ENCODE measurements at regions not wholly inside any gene's neighbourhood (a gene's known extent, or its start where the extent isn't known, plus 50 kb on each side); places are given as distances from the start of the nearest gene placed in this dataset.
A peak's percentile ranks its signal among the peaks of the same experiment; 100 is the strongest.

GRCh38 chr4:156193800-156194199, 240.1 kb upstream of the CTSO start:
- H2BK120ac ChIP-seq (ENCODE audit: low read depth, low read length), result no peak overlapping the region
- ATAC-seq (ENCODE audit: low read depth) (no peak), DNase-seq (peak; percentile 33)
- H3K9me3 ChIP-seq (ENCODE audit: control insufficient read depth, insufficient read depth, low read length), result no peaks in the 10 kb centered on the region
- H2BK15ac ChIP-seq (ENCODE audit: low read depth, low read length), result no peak overlapping the region
- H4K8ac ChIP-seq (ENCODE audit: low read depth in 2 of 2, low read length in 2 of 2), result no peak overlapping the region
- H3K79me1 ChIP-seq (ENCODE audit: low read depth in 1 of 2, low read length in 2 of 2), result no peaks in the 10 kb centered on the region
- 14% methylated on average over 1 of the region's 3 CpGs; no CpG with 5 or more reads in 1 of the 2 experiments for WGBS, 2 experiments (ENCODE audit: extremely low coverage in 2 of 2, insufficient read length in 1 of 2)
- no peak overlapping the region for H3K4ac ChIP-seq (ENCODE audit: low read depth, low read length)
- H3K23ac ChIP-seq (ENCODE audit: low read depth, low read length), result no peak overlapping the region
- H2BK20ac ChIP-seq (ENCODE audit: low read depth, low read length), result no peak overlapping the region
- H3K9ac ChIP-seq (ENCODE audit: low read depth, low read length), result no peak overlapping the region
- dilution Hi-C loops (cut with HindIII; ENCODE audit: low sequenced_read_pairs, unreplicated experiment) (no loop called here), in situ Hi-C loops (cut with MboI; ENCODE audit: low sequenced_read_pairs) (no loop called here), intact Hi-C loops (cut with micrococcal nuclease) (no loop called here)
- no peaks in the 10 kb centered on the region for H3K9me1 ChIP-seq (ENCODE audit: insufficient read depth, low read length)
- H3K4me2 ChIP-seq (ENCODE audit: low read depth, low read length), result no peak overlapping the region
- H3K27ac ChIP-seq (ENCODE audit: insufficient read depth, low read length), result no peak overlapping the region
- H4K5ac ChIP-seq (ENCODE audit: low read depth, low read length), result no peak overlapping the region
- H3K14ac ChIP-seq (replicated peaks; ENCODE audit: low read depth, low read length), result no peak overlapping the region
- no TSS peak for BruUV-seq (replicated peaks)
- H3K27me3 ChIP-seq (ENCODE audit: control insufficient read depth, insufficient read depth, low read length), result no peaks in the 10 kb centered on the region
- H4K20me1 ChIP-seq (ENCODE audit: insufficient read depth, low read length), result no peaks in the 10 kb centered on the region
- H2AK9ac ChIP-seq (replicated peaks; ENCODE audit: low read depth, low read length, poor library complexity), result no peak overlapping the region
- H3K56ac ChIP-seq (ENCODE audit: extremely low read depth, insufficient read depth, low read length), result no peak overlapping the region
- no peak overlapping the region for H3K18ac ChIP-seq (ENCODE audit: low read depth, low read length)
- ChIA-PET CTCF (no interaction called here), POLR2A (ENCODE audit: unreplicated experiment) (no interaction called here)
- no peak overlapping the region for H2BK5ac ChIP-seq (ENCODE audit: low read depth, low read length, poor library complexity, severe bottlenecking)
- H2AK5ac ChIP-seq (ENCODE audit: low read depth, low read length), result no peak overlapping the region
- H2AFZ ChIP-seq (replicated peaks; ENCODE audit: low read length, poor library complexity), result peak overlapping the region; percentile 12
- no peaks in the 10 kb centered on the region for H3K36me3 ChIP-seq (ENCODE audit: control insufficient read depth, insufficient read depth, low read length)
- H3K4me1 ChIP-seq (ENCODE audit: control insufficient read depth, insufficient read depth, low read length), result 0 out of 2 replicates have a peak, but pooled peaks cover 1% of the 10 kb centered on the region
- TF ChIP-seq FOS (IDR thresholded peaks at IDR 0.05; ENCODE audit: low read depth, low read length) (no peak), CEBPB (IDR thresholded peaks at IDR 0.05; ENCODE audit: low read depth, low read length) (peak; percentile 72)
- no peak overlapping the region for H3K4me3 ChIP-seq (ENCODE audit: insufficient read depth, low read depth, low read length)
- no peak overlapping the region for H4K91ac ChIP-seq (ENCODE audit: insufficient read depth, low read depth, low read length)
